DND-41 (cell line): ENCODE measurements at regions not wholly inside any gene's neighbourhood (a gene's known extent, or its start where the extent isn't known, plus 50 kb on each side); places are given as distances from the start of the nearest gene placed in this dataset.
"Not testable (repeated sequence)": the region's sequence is repeated elsewhere in the genome, so short reads cannot be mapped to it uniquely, and the experiment has no call there.

ENCODE experiments used
- CTCF ChIP-seq: IDR thresholded peaks from 2 replicates; pipeline ENCODE4 v1.5.1; 2012; ENCODE audit warnings: borderline replicate concordance, low read length, moderate library complexity, mild to moderate bottlenecking; ENCODE audit not compliant: poor library complexity, severe bottlenecking; ENCODE audit errors: extremely low read depth
- EZH2 ChIP-seq: IDR thresholded peaks from 3 replicates; pipeline ENCODE4 v1.6.1; 2012; ENCODE audit warnings: borderline replicate concordance, low read depth, mild to moderate bottlenecking, moderate library complexity, low read length, inconsistent platforms; ENCODE audit not compliant: severe bottlenecking

GRCh38 chr1:112127606-112128005 lies 138.1 kb upstream of the KCND3 start:
- not testable (repeated sequence) for TF ChIP-seq CTCF, EZH2
